Loucy (cell line): ENCODE measurements at regions not wholly inside any gene's neighbourhood (a gene's known extent, or its start where the extent isn't known, plus 50 kb on each side); places are given as distances from the start of the nearest gene placed in this dataset.

Experiments
- EZH2phosphoT487 ChIP-seq: fragments of 200-600 bp; IDR thresholded peaks from 2 replicates; pipeline ENCODE4 v1.6.1; 2018; ENCODE audit warnings: antibody characterized with exemption, mild to moderate bottlenecking, moderate library complexity, borderline replicate concordance
- TF ChIP-seq, protein P1 (sequence below): fragments of 200-600 bp; sonication (generic); conservative IDR thresholded peaks from 2 replicates; pipeline ENCODE4 v1.5.1; 2014; ENCODE audit warnings: mild to moderate bottlenecking, antibody characterized with exemption, low read length

DNA sequence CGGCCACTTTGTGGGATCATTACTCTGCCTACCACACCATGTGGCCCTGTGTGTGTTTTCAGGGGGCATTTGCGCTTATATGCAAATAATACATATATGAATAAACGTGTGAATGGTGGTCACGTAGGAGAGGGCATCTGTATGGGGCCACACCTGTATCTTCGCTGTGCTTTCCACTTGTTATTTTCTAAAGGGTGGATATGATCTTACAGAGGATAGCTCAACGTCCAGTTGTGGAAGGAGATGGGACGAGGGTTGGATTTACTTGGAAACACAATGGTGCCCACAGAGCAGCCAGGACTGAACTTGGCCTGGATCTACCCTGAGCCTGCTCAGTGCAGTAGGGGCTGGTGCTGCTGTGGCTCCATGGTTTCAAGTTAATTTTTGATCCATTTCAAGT is 93.3 kb downstream of the YTHDF1 start:
- TF ChIP-seq, protein P1, sequence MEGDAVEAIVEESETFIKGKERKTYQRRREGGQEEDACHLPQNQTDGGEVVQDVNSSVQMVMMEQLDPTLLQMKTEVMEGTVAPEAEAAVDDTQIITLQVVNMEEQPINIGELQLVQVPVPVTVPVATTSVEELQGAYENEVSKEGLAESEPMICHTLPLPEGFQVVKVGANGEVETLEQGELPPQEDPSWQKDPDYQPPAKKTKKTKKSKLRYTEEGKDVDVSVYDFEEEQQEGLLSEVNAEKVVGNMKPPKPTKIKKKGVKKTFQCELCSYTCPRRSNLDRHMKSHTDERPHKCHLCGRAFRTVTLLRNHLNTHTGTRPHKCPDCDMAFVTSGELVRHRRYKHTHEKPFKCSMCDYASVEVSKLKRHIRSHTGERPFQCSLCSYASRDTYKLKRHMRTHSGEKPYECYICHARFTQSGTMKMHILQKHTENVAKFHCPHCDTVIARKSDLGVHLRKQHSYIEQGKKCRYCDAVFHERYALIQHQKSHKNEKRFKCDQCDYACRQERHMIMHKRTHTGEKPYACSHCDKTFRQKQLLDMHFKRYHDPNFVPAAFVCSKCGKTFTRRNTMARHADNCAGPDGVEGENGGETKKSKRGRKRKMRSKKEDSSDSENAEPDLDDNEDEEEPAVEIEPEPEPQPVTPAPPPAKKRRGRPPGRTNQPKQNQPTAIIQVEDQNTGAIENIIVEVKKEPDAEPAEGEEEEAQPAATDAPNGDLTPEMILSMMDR, result no peak
- no peak for TF ChIP-seq EZH2phosphoT487
